Endothelial cell of umbilical vein (primary cell): ENCODE measurements at regions not wholly inside any gene's neighbourhood (a gene's known extent, or its start where the extent isn't known, plus 50 kb on each side); places are given as distances from the start of the nearest gene placed in this dataset.

Experiments used
- BruUV-seq: library from RNA; stranded (reverse); fragments of 400-500 nt; replicated peaks from 2 replicates; lab custom pipeline; 2021; lab: Mats Ljungman, UMichigan
- CTCF ChIA-PET: fragments of 300-600, 350-600 bp; sonication (Branson Sonifier 250); formaldehyde crosslinking; loops from one replicate; lab custom pipeline; 2021; ENCODE audit warnings: antibody characterized with exemption, inconsistent platforms; lab: Charles Lee
- POLR2A ChIA-PET: fragments of 300-600, 350-600 bp; sonication (Branson Sonifier 250); formaldehyde crosslinking; loops from one replicate; lab custom pipeline; 2021; ENCODE audit warnings: antibody characterized with exemption, inconsistent platforms; lab: Charles Lee
- DNase-seq: peaks from one replicate; pipeline ENCODE4 v3.0.0-alpha.2; 2011; ENCODE audit warnings: low read depth, low spot score
- FAIRE-seq: peaks from 2 replicates; lab custom pipeline; 2011; peaks lifted over from hg19 to GRCh38; lab: Jason Lieb, UNC
- H2AFZ ChIP-seq: 2 replicates; pipeline ENCODE4 v1.6.0; 2012; ENCODE audit warnings: low read depth, low read length, control low read depth, inconsistent platforms
- H3K27ac ChIP-seq: 2 replicates; pipeline ENCODE4 v1.5.1; 2011; ENCODE audit warnings: low read depth, mild to moderate bottlenecking, control low read depth, low read length, moderate library complexity; ENCODE audit not compliant: insufficient read depth
- H3K27me3 ChIP-seq, 2 experiments: 2 replicates each; pipeline versions ENCODE4 v1.6.0 to v1.6.1; 2011; ENCODE audit warnings: low read length in 2 of 2, mixed read lengths in 1 of 2; ENCODE audit not compliant: control insufficient read depth in 2 of 2, insufficient read depth in 2 of 2
- H3K36me3 ChIP-seq, 2 experiments: 2 replicates in 1 of 2; 3 replicates in 1 of 2; pipeline ENCODE4 v1.5.1; 2011; ENCODE audit warnings: low read length in 2 of 2, mild to moderate bottlenecking in 1 of 2, moderate library complexity in 1 of 2; ENCODE audit not compliant: control insufficient read depth in 2 of 2, insufficient read depth in 2 of 2; ENCODE audit errors: extremely low read depth in 1 of 2
- H3K4me1 ChIP-seq: 3 replicates; pipeline ENCODE4 v1.5.1; 2011; ENCODE audit warnings: mild to moderate bottlenecking, low read length; ENCODE audit not compliant: control insufficient read depth, insufficient read depth; ENCODE audit errors: extremely low read depth
- H3K4me2 ChIP-seq: 2 replicates; pipeline ENCODE4 v1.6.1; 2011; ENCODE audit warnings: low read length, control low read depth, mixed read lengths; ENCODE audit not compliant: insufficient read depth
- H3K4me3 ChIP-seq, 3 experiments: fragments of 200-600 bp in 1 of 3; sonication (generic), shearing (Covaris generic) in 1 of 3; replicated peaks in 1 of 3; 2 replicates each; pipeline ENCODE4 v1.5.1; 2011 to 2016; ENCODE audit warnings: control low read depth in 3 of 3, low read length in 3 of 3, mild to moderate bottlenecking in 2 of 3, inconsistent platforms in 1 of 3, low read depth in 1 of 3, moderate library complexity in 1 of 3; ENCODE audit not compliant: insufficient read depth in 1 of 3
- H3K79me2 ChIP-seq: 2 replicates; pipeline ENCODE4 v1.6.0; 2012; ENCODE audit warnings: low read length, inconsistent platforms; ENCODE audit not compliant: control insufficient read depth, insufficient read depth
- H3K9ac ChIP-seq: replicated peaks from 2 replicates; pipeline ENCODE3; 2011; ENCODE audit warnings: low read length, control low read depth; ENCODE audit not compliant: insufficient read depth; ENCODE audit errors: extremely low read depth
- H3K9me1 ChIP-seq: replicated peaks from 3 replicates; pipeline ENCODE4 v1.6.0; 2011; ENCODE audit warnings: mild to moderate bottlenecking, low read length; ENCODE audit not compliant: control insufficient read depth, insufficient read depth; ENCODE audit errors: extremely low read depth
- H3K9me3 ChIP-seq: replicated peaks from 2 replicates; pipeline ENCODE4 v1.5.1; 2012; ENCODE audit warnings: low read length, inconsistent platforms; ENCODE audit not compliant: control insufficient read depth, insufficient read depth
- H4K20me1 ChIP-seq: replicated peaks from 2 replicates; pipeline ENCODE3; 2011; ENCODE audit warnings: mild to moderate bottlenecking, low read length; ENCODE audit not compliant: control insufficient read depth, insufficient read depth; ENCODE audit errors: extremely low read depth
- CTCF ChIP-seq, 2 donors: IDR thresholded peaks; 1 replicate in 1 of 2; 2 replicates in 1 of 2; pipeline ENCODE4 v1.5.1; 2011; ENCODE audit warnings: low read length in 2 of 2, mild to moderate bottlenecking in 2 of 2, moderate library complexity in 2 of 2, control low read depth in 1 of 2, inconsistent platforms in 1 of 2, low read depth in 1 of 2; ENCODE audit not compliant: insufficient read depth in 1 of 2; ENCODE audit errors: extremely low read depth in 1 of 2
- EZH2 ChIP-seq: IDR thresholded peaks from 2 replicates; pipeline ENCODE4 v1.6.1; 2012; ENCODE audit warnings: borderline replicate concordance, low read depth, mild to moderate bottlenecking, moderate library complexity, low read length, inconsistent platforms; ENCODE audit not compliant: severe bottlenecking
- FOS ChIP-seq: IDR thresholded peaks from 2 replicates; pipeline ENCODE4 v1.6.1; 2011; ENCODE audit warnings: mild to moderate bottlenecking, low read length, moderate library complexity, borderline replicate concordance; ENCODE audit not compliant: insufficient read depth
- GATA2 ChIP-seq: IDR thresholded peaks from 2 replicates; pipeline ENCODE4 v1.7.0; 2011; ENCODE audit warnings: low read depth, mild to moderate bottlenecking, moderate library complexity, mixed read lengths, low read length; ENCODE audit not compliant: insufficient read length, insufficient read depth
- JUN ChIP-seq: IDR thresholded peaks from 2 replicates; pipeline ENCODE4 v1.6.1; 2011; ENCODE audit warnings: borderline replicate concordance, low read depth; ENCODE audit not compliant: insufficient read length, insufficient read depth
- MAX ChIP-seq: IDR thresholded peaks from 2 replicates; pipeline ENCODE4 v1.6.1; 2011; ENCODE audit not compliant: insufficient read depth, insufficient read length
- MYC ChIP-seq: IDR thresholded peaks from one replicate; pipeline ENCODE4 v1.6.1; 2011; ENCODE audit warnings: mild to moderate bottlenecking, low read depth, low read length
- POLR2A ChIP-seq: IDR thresholded peaks from 2 replicates; pipeline ENCODE4 v1.6.1; 2012; ENCODE audit warnings: low read depth, mild to moderate bottlenecking, control low read depth, low read length
- POLR2AphosphoS5 ChIP-seq: IDR thresholded peaks from 2 replicates; pipeline ENCODE4 v1.6.1; 2012; ENCODE audit warnings: low read depth, mild to moderate bottlenecking, control low read depth, low read length, moderate library complexity; ENCODE audit not compliant: insufficient read depth
- dilution Hi-C: fragments of 300-500 bp; cut with MboI; formaldehyde crosslinking; loops from one replicate; pipeline ENCODE4 v1.15.0; 2019; ENCODE audit warnings: low sequenced_read_pairs; ENCODE audit not compliant: extremely low pct_ligation_motif_present
- intact Hi-C: fragments of 100-400 bp; cut with micrococcal nuclease; formaldehyde crosslinking; loops from one replicate; pipeline ENCODE4 v1.10.0; 2022

- Histone ChIP-seq H3K9ac (no peak overlapping the region), H2AFZ (no peak overlapping the region), H3K9me1 (no peaks in the 10 kb centered on the region), H3K4me2 (no peak overlapping the region), H3K4me1 (no peaks in the 10 kb centered on the region), H3K4me3 (no peak overlapping the region), H3K27ac (no peak overlapping the region), H3K36me3 (no peaks in the 10 kb centered on the region), H3K27me3 (no peaks in the 10 kb centered on the region), H4K20me1 (no peaks in the 10 kb centered on the region), H3K9me3 (no peaks in the 10 kb centered on the region), H3K79me2 (no peaks in the 10 kb centered on the region)
- ChIA-PET CTCF (interaction anchor here (0.9 kb wide), 1 partner anchor 9 kb away, joined by 3 read pairs; no protein-coding TSS in a partner anchor), POLR2A (no interaction called here)
- DNase-seq = no peak
- TF ChIP-seq FOS (no peak), POLR2A (no peak), JUN (no peak), MYC (no peak), CTCF (IDR thresholded peaks at IDR 0.05; ENCODE audit: extremely low read depth in 1 of 2, insufficient read depth in 1 of 2, low read depth in 1 of 2, low read length in 2 of 2) (no peak), MAX (no peak), EZH2 (no peak), GATA2 (no peak), POLR2AphosphoS5 (no peak)
- FAIRE-seq = no peak
- no TSS peak for BruUV-seq
- dilution Hi-C loops (no loop called here), intact Hi-C loops (no loop called here)
Measured at GRCh38 chr2:221836095-221836494, 264.0 kb upstream of the EPHA4 start.
